ENCODE measurements at regions not wholly inside any gene's neighbourhood (a gene's known extent, or its start where the extent isn't known, plus 50 kb on each side); places are given as distances from the start of the nearest gene placed in this dataset.
"Not testable (repeated sequence)": the region's sequence is repeated elsewhere in the genome, so short reads cannot be mapped to it uniquely, and the experiment has no call there.

GRCh38 chr1:161417536-161417935, 49.9 kb upstream of the CFAP126 start:
- H3K14ac ChIP-seq (ENCODE audit: insufficient read length); H3K9me3 ChIP-seq (ENCODE audit: insufficient read depth in 2 of 2, low read depth in 1 of 2, low read length in 1 of 2); H3K79me2 ChIP-seq (ENCODE audit: control insufficient read depth in 1 of 2, insufficient read depth in 2 of 2, low read length in 2 of 2); H3K4me1 ChIP-seq (replicated peaks in 1 of 4; ENCODE audit: control insufficient read depth in 3 of 4, insufficient read depth in 4 of 4, low read length in 3 of 4); H2AK5ac ChIP-seq (ENCODE audit: low read depth, low read length); FAIRE-seq; H3K4me3 ChIP-seq (ENCODE audit: extremely low read depth in 1 of 4, insufficient read depth in 2 of 4, low read depth in 3 of 4, low read length in 4 of 4); H3K9ac ChIP-seq (replicated peaks in 1 of 4; ENCODE audit: extremely low read depth in 1 of 4, low read depth in 3 of 4, low read length in 3 of 4); DNase-seq (ENCODE audit: low read depth in 1 of 2, low spot score in 2 of 2); H3K27me3 ChIP-seq (replicated peaks in 1 of 4; ENCODE audit: control insufficient read depth in 3 of 4, extremely low read depth in 1 of 4, insufficient read depth in 3 of 4, low read length in 3 of 4); H3K4me2 ChIP-seq (ENCODE audit: insufficient read depth in 1 of 2, low read depth in 2 of 2, low read length in 2 of 2); H3K23me2 ChIP-seq (ENCODE audit: low read depth, low read length); H2BK5ac ChIP-seq (ENCODE audit: low read depth, low read length); H2AFZ ChIP-seq (ENCODE audit: low read length); H4K91ac ChIP-seq (replicated peaks; ENCODE audit: insufficient read length, low read length); H2BK120ac ChIP-seq (replicated peaks; ENCODE audit: low read depth, low read length); H2BK12ac ChIP-seq (ENCODE audit: low read depth, low read length); H3K36me3 ChIP-seq (ENCODE audit: control insufficient read depth in 2 of 4, insufficient read depth in 4 of 4, low read length in 3 of 4); H2BK20ac ChIP-seq (ENCODE audit: low read length); H3K23ac ChIP-seq (ENCODE audit: insufficient read length); H4K5ac ChIP-seq (ENCODE audit: insufficient read length, low read depth, low read length); H3K79me1 ChIP-seq (ENCODE audit: low read depth, low read length); H4K8ac ChIP-seq (ENCODE audit: extremely low read depth, insufficient read depth, low read length); H3K56ac ChIP-seq (replicated peaks; ENCODE audit: insufficient read length, low read depth, low read length); H3K4ac ChIP-seq (replicated peaks; ENCODE audit: insufficient read length, low read depth, low read length); H2BK15ac ChIP-seq (ENCODE audit: low read length); H3K18ac ChIP-seq (ENCODE audit: extremely low read depth, low read length); H4K20me1 ChIP-seq (replicated peaks in 1 of 2; ENCODE audit: control insufficient read depth in 1 of 2, insufficient read depth in 2 of 2, low read length in 2 of 2); POLR2A ChIA-PET (ENCODE audit: partially characterized antibody); H3K27ac ChIP-seq (ENCODE audit: low read depth, low read length): not testable (repeated sequence)
- 88% methylated on average over 4 of the region's 4 CpGs; no CpG with 5 or more reads in 1 of the 2 experiments for WGBS, 2 experiments (ENCODE audit: extremely low coverage in 1 of 2, insufficient coverage in 1 of 2, insufficient read length in 1 of 2, insufficient replicate concordance in 2 of 2, low coverage in 1 of 2, low lambda C conversion rate in 2 of 2, missing lambda C conversion rate in 1 of 2)
- CTCF ChIA-PET (ENCODE audit: partially characterized antibody) = interaction anchor here (1.2 kb wide), 1 partner anchor 9 kb away, joined by 3 read pairs; no protein-coding TSS in a partner anchor

All from H1 (cell line).